ENCODE measurements at regions not wholly inside any gene's neighbourhood (a gene's known extent, or its start where the extent isn't known, plus 50 kb on each side); places are given as distances from the start of the nearest gene placed in this dataset.

- Histone ChIP-seq H3K36me3 (replicated peaks in 1 of 2; ENCODE audit: control insufficient read depth in 1 of 2, insufficient read depth in 2 of 2, low read length in 1 of 2) (no peaks in the 10 kb centered on the region), H3F3A (replicated peaks; ENCODE audit: insufficient read depth) (no peaks in the 10 kb centered on the region), H3K79me2 (ENCODE audit: insufficient read depth) (no peaks in the 10 kb centered on the region), H3K27me3 (ENCODE audit: insufficient read depth) (no peaks in the 10 kb centered on the region), H3K9ac (no peak overlapping the region), H3K9me3 (no peaks in the 10 kb centered on the region), H3K4me3 (ENCODE audit: low read depth in 2 of 2, low read length in 1 of 2) (no peak overlapping the region), H3K9me2 (no peaks in the 10 kb centered on the region), H3K4me1 (ENCODE audit: control insufficient read depth in 1 of 2, insufficient read depth in 2 of 2, low read depth in 1 of 2, low read length in 1 of 2) (no peaks in the 10 kb centered on the region; a peak in 1 of 4 replicates), H2AFZ (ENCODE audit: low read depth) (no peak overlapping the region), H4K20me1 (ENCODE audit: insufficient read depth) (no peaks in the 10 kb centered on the region), H3K4me2 (no peak overlapping the region), H3K27ac (ENCODE audit: low read depth in 2 of 2, low read length in 1 of 2) (no peak overlapping the region)
- WGBS (ENCODE audit: low lambda C conversion rate): 81% methylated on average over 2 of the region's 2 CpGs
- ChIA-PET POLR2A (no interaction called here), CTCF (no interaction called here)
- TF ChIP-seq USF2 (IDR thresholded peaks at IDR 0.05; ENCODE audit: borderline replicate concordance, low read depth, low read length): no peak
- TF ChIP-seq JUND (IDR thresholded peaks at IDR 0.05): no peak
- TF ChIP-seq RFX5 (IDR thresholded peaks at IDR 0.05; ENCODE audit: low read length): no peak
- DNase-seq: no peak
These were observed 362.3 kb downstream of the HLX start for GRCh38 chr1:221241592-221241991.

DNA sequence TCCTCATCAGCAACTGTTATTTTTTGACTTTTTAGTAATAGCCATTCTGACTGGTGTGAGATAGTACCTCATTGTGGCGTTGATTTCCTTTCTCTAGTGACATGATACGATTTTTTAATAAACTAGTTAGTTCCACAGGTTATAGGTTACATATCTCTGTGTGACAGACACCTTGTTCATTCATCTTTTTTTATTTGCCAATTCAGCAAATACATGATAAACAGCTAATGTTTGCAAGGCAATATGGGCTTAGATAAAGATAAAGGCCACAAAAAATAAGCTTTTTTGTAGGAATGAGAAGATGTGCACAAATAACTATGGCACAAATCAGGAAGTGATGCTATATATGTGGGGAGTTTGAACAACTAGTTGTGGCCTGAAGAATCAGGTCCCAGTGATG is 366.8 kb downstream of the HLX start:
- no peak overlapping the region for H3K4me3 ChIP-seq (ENCODE audit: low read depth in 2 of 2, low read length in 1 of 2)
- H3K9me3 ChIP-seq: no peaks in the 10 kb centered on the region
- H3K4me1 ChIP-seq (ENCODE audit: control insufficient read depth in 1 of 2, insufficient read depth in 2 of 2, low read depth in 1 of 2, low read length in 1 of 2): no peaks in the 10 kb centered on the region; a peak in 1 of 4 replicates
- TF ChIP-seq ELF1 (IDR thresholded peaks at IDR 0.05) (no peak), SIN3A (IDR thresholded peaks at IDR 0.05; ENCODE audit: borderline replicate concordance, low read depth, low read length) (no peak), MXI1 (IDR thresholded peaks at IDR 0.05; ENCODE audit: low read depth, low read length) (no peak), USF1 (IDR thresholded peaks at IDR 0.05; ENCODE audit: borderline replicate concordance, low read depth) (no peak), EZH2phosphoT487 (IDR thresholded peaks at IDR 0.05; ENCODE audit: borderline replicate concordance, low read depth) (no peak), NFIC (IDR thresholded peaks at IDR 0.05; ENCODE audit: borderline replicate concordance) (no peak), RAD21 (IDR thresholded peaks at IDR 0.05; ENCODE audit: low read length) (no peak), TAF1 (IDR thresholded peaks at IDR 0.05; ENCODE audit: borderline replicate concordance, low read depth, low read length) (no peak), MAX (IDR thresholded peaks at IDR 0.05; ENCODE audit: low read depth) (no peak), NRF1 (IDR thresholded peaks at IDR 0.05; ENCODE audit: low read depth, low read length) (no peak), MEF2A (IDR thresholded peaks at IDR 0.05; ENCODE audit: borderline replicate concordance, low read depth) (no peak), PBX3 (IDR thresholded peaks at IDR 0.05) (no peak), FOXM1 (IDR thresholded peaks at IDR 0.05; ENCODE audit: low read depth) (no peak), FOSL2 (IDR thresholded peaks at IDR 0.05; ENCODE audit: borderline replicate concordance, low read depth) (no peak), YY1 (IDR thresholded peaks at IDR 0.05; ENCODE audit: low read depth) (no peak), JUND (IDR thresholded peaks at IDR 0.05) (no peak), CHD2 (IDR thresholded peaks at IDR 0.05; ENCODE audit: low read length, partially characterized antibody) (no peak), FOXJ3 (CRISPR knock-in tag; IDR thresholded peaks at IDR 0.05) (no peak), POLR2AphosphoS5 (IDR thresholded peaks at IDR 0.05; ENCODE audit: low read depth, low read length) (no peak)
- no peaks in the 10 kb centered on the region for H3K27me3 ChIP-seq (ENCODE audit: insufficient read depth)
- no peak overlapping the region for H3K9ac ChIP-seq
- no peak overlapping the region for H2AFZ ChIP-seq (ENCODE audit: low read depth)
- H3K36me3 ChIP-seq (replicated peaks in 1 of 2; ENCODE audit: control insufficient read depth in 1 of 2, insufficient read depth in 2 of 2, low read length in 1 of 2): no peaks in the 10 kb centered on the region
- no peaks in the 10 kb centered on the region for H3K9me2 ChIP-seq
- no peak overlapping the region for H3K27ac ChIP-seq (ENCODE audit: low read depth in 2 of 2, low read length in 1 of 2)
- H3K79me2 ChIP-seq (ENCODE audit: insufficient read depth): no peaks in the 10 kb centered on the region
- no peaks in the 10 kb centered on the region for H4K20me1 ChIP-seq (ENCODE audit: insufficient read depth)
- ChIA-PET POLR2A (no interaction called here), CTCF (interaction anchor here (1.5 kb wide), 1 partner anchor 18 kb away, joined by 3 read pairs; no protein-coding TSS in a partner anchor)
- WGBS (ENCODE audit: low lambda C conversion rate): 65% methylated on average over 2 of the region's 2 CpGs
- no peak overlapping the region for H3K4me2 ChIP-seq
- DNase-seq: no peak
- no peaks in the 10 kb centered on the region for H3F3A ChIP-seq (replicated peaks; ENCODE audit: insufficient read depth)
